Activated gamma-delta T cell treated with anti-CD3 and anti-CD28 coated beads, Interleukin-2, amount 50 U/mL, for 16 hours (primary cell): ENCODE measurements at regions not wholly inside any gene's neighbourhood (a gene's known extent, or its start where the extent isn't known, plus 50 kb on each side); places are given as distances from the start of the nearest gene placed in this dataset.
"Not testable (repeated sequence)": the region's sequence is repeated elsewhere in the genome, so short reads cannot be mapped to it uniquely, and the experiment has no call there.

Experiments used
- DNase-seq: peaks from one replicate; pipeline ENCODE4 v3.0.0-alpha.2; 2020; ENCODE audit warnings: low read depth

- no peak for DNase-seq
Measured at GRCh38 chr3:177249203-177249602, 51.9 kb upstream of the TBL1XR1 start.

- DNase-seq, result no peak
Measured at GRCh38 chr3:177250151-177250550, 52.9 kb upstream of the TBL1XR1 start.

- no peak for DNase-seq
Measured at GRCh38 chr3:177251755-177252154, 54.5 kb upstream of the TBL1XR1 start.

GRCh38 chr3:177257006-177257405 lies 59.7 kb upstream of the TBL1XR1 start:
- no peak for DNase-seq

- no peak for DNase-seq
Measured at GRCh38 chr3:177257625-177258024, 60.3 kb upstream of the TBL1XR1 start.

- no peak for DNase-seq
Measured at GRCh38 chr3:177262396-177262795, 65.1 kb upstream of the TBL1XR1 start.

- DNase-seq, result no peak
Measured at GRCh38 chr3:177263615-177264368, 66.5 kb upstream of the TBL1XR1 start.

GRCh38 chr3:177271811-177272501 lies 74.7 kb upstream of the TBL1XR1 start:
- DNase-seq, result not testable (repeated sequence)

GRCh38 chr3:177278016-177278415 lies 80.7 kb upstream of the TBL1XR1 start:
- DNase-seq, result no peak

GRCh38 chr3:177279118-177279815 lies 82.0 kb upstream of the TBL1XR1 start:
- no peak for DNase-seq

- no peak for DNase-seq
Measured at GRCh38 chr3:177281292-177282118, 84.2 kb upstream of the TBL1XR1 start.

- DNase-seq, result no peak
Measured at GRCh38 chr3:177282119-177282655, 84.9 kb upstream of the TBL1XR1 start.

GRCh38 chr3:177283983-177284382 lies 86.7 kb upstream of the TBL1XR1 start:
- DNase-seq, result no peak

- no peak for DNase-seq
Measured at GRCh38 chr3:177284383-177284881, 87.2 kb upstream of the TBL1XR1 start.

- no peak for DNase-seq
Measured at GRCh38 chr3:177286034-177286433, 88.8 kb upstream of the TBL1XR1 start.

GRCh38 chr3:177287231-177287630 lies 89.9 kb upstream of the TBL1XR1 start:
- no peak for DNase-seq

- DNase-seq, result no peak
Measured at GRCh38 chr3:177290633-177291032, 93.4 kb upstream of the TBL1XR1 start.

- DNase-seq, result no peak
Measured at GRCh38 chr3:177294221-177294620, 96.9 kb upstream of the TBL1XR1 start.

GRCh38 chr3:177295116-177295515 lies 97.8 kb upstream of the TBL1XR1 start:
- DNase-seq, result no peak

- DNase-seq, result no peak
Measured at GRCh38 chr3:177299250-177299649, 102.0 kb upstream of the TBL1XR1 start.

GRCh38 chr3:177300039-177300833 lies 103.0 kb upstream of the TBL1XR1 start:
- no peak for DNase-seq
